ENCODE measurements at regions not wholly inside any gene's neighbourhood (a gene's known extent, or its start where the extent isn't known, plus 50 kb on each side); places are given as distances from the start of the nearest gene placed in this dataset.

DNA sequence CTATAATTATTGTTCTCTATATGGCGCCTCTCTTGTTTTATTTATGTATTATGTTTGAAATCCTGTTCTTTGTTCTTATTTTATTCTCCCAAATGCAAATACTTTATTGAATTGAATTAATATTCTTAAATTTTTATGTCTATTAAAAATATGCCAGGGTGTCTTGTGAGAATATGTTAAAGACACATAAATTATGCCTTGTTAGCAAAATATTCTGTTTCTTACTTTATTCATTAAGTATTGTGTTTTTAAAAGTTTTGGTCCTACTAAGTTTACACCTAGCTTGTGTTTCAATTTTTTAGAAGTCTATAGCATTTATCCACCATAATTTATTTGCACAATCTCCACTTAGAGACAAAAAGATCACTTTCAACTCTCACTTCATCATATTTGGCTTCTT, 741.5 kb upstream of the SLC39A10 start:
- H3K27ac Mint-ChIP-seq = no peak overlapping the region
- intact Hi-C loops (cut with micrococcal nuclease) = no loop called here
- DNase-seq = no peak
- H3K9me3 Mint-ChIP-seq = peaks cover 0 to 7% (median 4%) of the 10 kb centered on the region in 7 donors
- no peak overlapping the region for H3K4me3 Mint-ChIP-seq
- Histone ChIP-seq H3K27ac (ENCODE audit: low read depth in 1 of 2, low read length in 2 of 2) (no peak overlapping the region), H3K4me3 (replicated peaks in 1 of 3; ENCODE audit: low read depth in 2 of 3, low read length in 3 of 3) (no peak overlapping the region), H3K4me1 (ENCODE audit: control insufficient read depth in 1 of 2, insufficient read depth in 2 of 2, low read length in 2 of 2) (no peaks in the 10 kb centered on the region), H3K9me3 (replicated peaks in 1 of 2; ENCODE audit: control insufficient read depth in 1 of 2, insufficient read depth in 1 of 2, low read length in 2 of 2) (no peaks in the 10 kb centered on the region), H3K4me2 (replicated peaks; ENCODE audit: extremely low read depth, low read length, poor library complexity, severe bottlenecking) (no peak overlapping the region), H3K79me2 (ENCODE audit: insufficient read depth, low read length) (no peaks in the 10 kb centered on the region), H2AFZ (ENCODE audit: insufficient read depth, low read depth, low read length, poor library complexity, severe bottlenecking) (no peak overlapping the region), H3K9ac (ENCODE audit: insufficient read depth, low read length, poor library complexity, severe bottlenecking) (no peak overlapping the region), H3K36me3 (replicated peaks in 1 of 2; ENCODE audit: control insufficient read depth in 1 of 2, insufficient read depth in 2 of 2, low read length in 2 of 2) (no peaks in the 10 kb centered on the region), H4K20me1 (ENCODE audit: insufficient read depth, low read length) (no peaks in the 10 kb centered on the region), H3K27me3 (ENCODE audit: control insufficient read depth in 2 of 2, insufficient read depth in 2 of 2, low read length in 2 of 2) (no peaks in the 10 kb centered on the region)
- WGBS (ENCODE audit: insufficient coverage) = no CpG with 5 or more reads among the region's 1 CpG
- no peak for TF ChIP-seq CTCF (IDR thresholded peaks at IDR 0.05)
- no peaks in the 10 kb centered on the region for H3K36me3 Mint-ChIP-seq
- H3K4me1 Mint-ChIP-seq = no peaks in the 10 kb centered on the region
- no peaks in the 10 kb centered on the region for H3K27me3 Mint-ChIP-seq (ENCODE audit: low read depth in 3 of 3)

DNA sequence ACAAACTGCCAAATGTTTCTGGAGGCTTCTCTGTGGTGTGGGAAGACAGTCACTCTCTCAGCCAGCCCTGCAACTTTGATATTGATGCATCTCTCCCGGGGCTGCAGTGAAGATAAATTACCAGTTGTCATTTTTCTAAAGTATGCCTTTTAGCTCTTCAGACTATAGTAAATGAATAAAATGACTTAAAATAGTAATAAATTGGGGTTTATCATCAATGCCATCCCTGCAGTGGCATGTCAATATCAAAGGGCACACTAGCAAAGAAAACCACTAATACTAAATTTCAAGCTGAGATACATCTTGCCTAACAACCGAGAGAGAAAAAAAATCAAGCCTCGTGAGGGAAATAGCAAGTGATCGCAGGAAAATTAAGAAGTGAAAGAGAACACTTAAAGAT, 749.5 kb upstream of the SLC39A10 start:
- H3K4me1 ChIP-seq (ENCODE audit: control insufficient read depth in 1 of 2, insufficient read depth in 2 of 2, low read length in 2 of 2) = no peaks in the 10 kb centered on the region
- H3K36me3 Mint-ChIP-seq = no peaks in the 10 kb centered on the region
- H3K79me2 ChIP-seq (ENCODE audit: insufficient read depth, low read length) = no peaks in the 10 kb centered on the region

More for the DNA sequence above, 749.5 kb upstream of the SLC39A10 start:
- Histone ChIP-seq H3K9ac (ENCODE audit: insufficient read depth, low read length, poor library complexity, severe bottlenecking) (no peak overlapping the region), H3K36me3 (replicated peaks in 1 of 2; ENCODE audit: control insufficient read depth in 1 of 2, insufficient read depth in 2 of 2, low read length in 2 of 2) (no peaks in the 10 kb centered on the region), H3K27me3 (ENCODE audit: control insufficient read depth in 2 of 2, insufficient read depth in 2 of 2, low read length in 2 of 2) (no peaks in the 10 kb centered on the region), H2AFZ (ENCODE audit: insufficient read depth, low read depth, low read length, poor library complexity, severe bottlenecking) (no peak overlapping the region), H3K4me3 (replicated peaks in 1 of 3; ENCODE audit: low read depth in 2 of 3, low read length in 3 of 3) (no peak overlapping the region), H3K9me3 (replicated peaks in 1 of 2; ENCODE audit: control insufficient read depth in 1 of 2, insufficient read depth in 1 of 2, low read length in 2 of 2) (no peaks in the 10 kb centered on the region), H4K20me1 (ENCODE audit: insufficient read depth, low read length) (no peaks in the 10 kb centered on the region), H3K27ac (ENCODE audit: low read depth in 1 of 2, low read length in 2 of 2) (no peak overlapping the region), H3K4me2 (replicated peaks; ENCODE audit: extremely low read depth, low read length, poor library complexity, severe bottlenecking) (no peak overlapping the region)
- intact Hi-C loops (cut with micrococcal nuclease) = no loop called here
- H3K4me3 Mint-ChIP-seq = no peak overlapping the region
- no peaks in the 10 kb centered on the region for H3K4me1 Mint-ChIP-seq
- H3K9me3 Mint-ChIP-seq = peaks cover 0 to 14% (median 2%) of the 10 kb centered on the region in 7 donors
- no peaks in the 10 kb centered on the region for H3K27me3 Mint-ChIP-seq (ENCODE audit: low read depth in 3 of 3)
- no peak for TF ChIP-seq CTCF (IDR thresholded peaks at IDR 0.05)
- 83% methylated on average over 1 of the region's 4 CpGs for WGBS (ENCODE audit: insufficient coverage)
- no peak for DNase-seq
- no peak overlapping the region for H3K27ac Mint-ChIP-seq

Data from CD14-positive monocyte (primary cell).